GM21528 (cell line): ENCODE measurements at regions not wholly inside any gene's neighbourhood (a gene's known extent, or its start where the extent isn't known, plus 50 kb on each side); places are given as distances from the start of the nearest gene placed in this dataset.

Source experiments
- ATAC-seq: cut with Tn5 transposase; IDR thresholded peaks from one replicate; pipeline ENCODE4 v1.9.1; 2021; ENCODE audit warnings: mild to moderate bottlenecking, moderate library complexity; ENCODE audit not compliant: unreplicated experiment, low FRiP score

- no peak for ATAC-seq
Observed at GRCh38 chr2:128726236-128726635, 407.6 kb upstream of the HS6ST1 start.

DNA sequence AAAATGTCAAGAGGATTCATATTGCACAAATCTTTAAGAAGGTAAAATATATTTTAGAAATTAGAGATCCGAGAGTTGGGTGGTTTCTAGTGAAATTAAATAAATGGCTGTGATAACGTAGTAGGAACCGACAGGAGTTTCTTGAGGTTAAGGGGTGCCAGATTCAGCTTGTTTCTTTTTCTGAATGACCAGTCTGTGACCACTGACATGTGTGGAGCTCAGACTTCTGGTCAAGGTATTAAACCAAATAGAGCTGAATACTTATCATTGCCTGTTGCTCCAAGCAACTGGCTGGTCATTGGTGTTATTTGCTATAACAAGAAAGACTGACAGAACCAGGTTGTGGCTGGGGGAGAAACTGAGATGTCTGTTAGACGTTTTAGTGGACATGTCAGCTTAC lies 408.2 kb upstream of the HS6ST1 start:
- no peak for ATAC-seq

GRCh38 chr2:128727404-128727803 lies 408.7 kb upstream of the HS6ST1 start:
- ATAC-seq: no peak

DNA sequence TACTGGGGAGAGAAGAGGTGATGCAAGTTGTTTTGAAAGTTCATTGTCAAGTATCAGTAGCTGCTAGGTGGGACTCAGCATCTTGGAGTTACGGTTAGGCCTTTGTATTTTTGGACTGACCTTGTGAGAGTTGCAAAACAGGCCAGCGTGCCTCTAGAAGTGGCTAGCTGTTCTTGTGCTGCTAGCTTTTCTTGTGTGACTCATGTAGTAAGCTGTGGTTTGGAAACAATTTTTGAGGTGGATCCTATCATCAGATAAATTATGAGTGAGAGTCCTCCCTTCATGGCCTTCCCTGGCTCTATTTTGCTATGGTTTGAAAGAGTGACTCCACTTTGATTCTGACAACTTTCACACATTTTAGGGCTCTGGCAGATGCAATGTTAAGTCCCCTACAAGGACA lies 409.2 kb upstream of the HS6ST1 start:
- no peak for ATAC-seq

- ATAC-seq: no peak
Observed at GRCh38 chr2:128729051-128729450, 410.4 kb upstream of the HS6ST1 start.

DNA sequence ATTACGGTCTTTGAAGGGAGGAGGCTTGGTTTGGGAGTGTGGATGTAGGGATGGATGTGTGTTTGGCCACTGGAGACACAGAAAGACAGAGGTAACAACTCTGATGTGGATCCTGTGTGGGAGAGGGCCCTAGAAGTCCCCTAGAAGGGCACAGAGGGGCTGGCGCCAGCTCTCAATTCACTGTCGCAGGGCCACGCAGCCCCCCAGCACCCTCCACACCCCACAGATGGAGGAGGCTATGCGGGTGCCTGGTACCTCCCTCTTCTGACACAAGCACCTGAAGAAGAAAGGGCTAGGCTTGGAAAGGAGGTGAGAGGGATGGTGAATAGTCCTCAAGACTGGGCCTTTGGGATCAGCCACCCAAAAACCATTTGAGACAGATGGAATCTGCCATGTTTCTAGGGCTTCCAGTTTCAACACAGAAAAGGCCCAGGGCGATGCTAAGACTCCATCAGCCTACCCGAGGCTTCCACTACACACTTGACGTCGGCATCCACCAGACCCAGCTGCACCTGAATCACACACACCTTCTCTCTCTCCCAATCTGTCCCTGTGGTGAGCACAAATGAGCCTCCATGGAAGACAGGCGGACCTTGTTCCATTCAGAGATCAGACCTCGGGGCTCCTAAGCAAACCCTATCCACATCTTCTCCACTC lies 413.5 kb upstream of the HS6ST1 start:
- ATAC-seq: no peak

GRCh38 chr2:128732976-128733431 lies 414.3 kb upstream of the HS6ST1 start:
- ATAC-seq: peak; percentile 46

GRCh38 chr2:128733450-128733849 lies 414.8 kb upstream of the HS6ST1 start:
- no peak for ATAC-seq

DNA sequence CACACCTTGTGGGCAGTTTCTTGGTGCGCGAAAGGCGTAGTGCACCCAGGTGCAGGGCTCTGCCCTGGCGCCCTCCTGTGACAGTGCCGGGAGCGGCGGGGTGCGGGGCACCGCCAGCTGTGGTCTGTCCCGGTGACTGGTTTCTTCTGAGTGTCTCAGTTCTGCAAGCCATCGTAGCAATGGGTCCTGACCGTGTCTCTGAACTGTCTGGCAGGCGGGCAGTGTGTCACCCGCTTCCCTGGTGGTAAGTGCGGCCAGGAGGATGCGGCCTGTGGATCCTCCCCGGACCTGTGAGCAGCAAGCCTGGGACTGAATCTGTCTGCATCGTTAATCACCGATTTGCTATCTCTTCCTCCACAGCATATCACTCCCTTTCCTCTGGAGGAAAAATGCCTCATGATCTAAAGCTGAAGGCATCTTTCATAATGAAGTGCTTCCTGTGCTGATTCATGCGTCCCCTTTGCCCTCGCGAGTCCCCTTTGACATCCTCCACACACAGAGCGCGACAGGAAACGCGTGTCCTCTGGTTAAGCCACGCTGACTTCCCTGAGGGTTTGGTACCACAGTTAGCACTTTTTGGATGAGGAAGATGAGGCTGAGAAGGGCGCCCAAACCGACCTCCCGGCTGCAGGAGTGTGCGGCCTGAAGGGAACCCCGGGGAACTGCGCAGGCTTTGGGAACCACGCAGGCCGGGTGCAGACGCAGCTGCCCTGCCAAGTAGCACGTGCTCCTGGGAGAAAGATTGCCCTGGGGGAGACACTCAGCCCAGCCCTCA lies 416.0 kb upstream of the HS6ST1 start:
- ATAC-seq: no peak

DNA sequence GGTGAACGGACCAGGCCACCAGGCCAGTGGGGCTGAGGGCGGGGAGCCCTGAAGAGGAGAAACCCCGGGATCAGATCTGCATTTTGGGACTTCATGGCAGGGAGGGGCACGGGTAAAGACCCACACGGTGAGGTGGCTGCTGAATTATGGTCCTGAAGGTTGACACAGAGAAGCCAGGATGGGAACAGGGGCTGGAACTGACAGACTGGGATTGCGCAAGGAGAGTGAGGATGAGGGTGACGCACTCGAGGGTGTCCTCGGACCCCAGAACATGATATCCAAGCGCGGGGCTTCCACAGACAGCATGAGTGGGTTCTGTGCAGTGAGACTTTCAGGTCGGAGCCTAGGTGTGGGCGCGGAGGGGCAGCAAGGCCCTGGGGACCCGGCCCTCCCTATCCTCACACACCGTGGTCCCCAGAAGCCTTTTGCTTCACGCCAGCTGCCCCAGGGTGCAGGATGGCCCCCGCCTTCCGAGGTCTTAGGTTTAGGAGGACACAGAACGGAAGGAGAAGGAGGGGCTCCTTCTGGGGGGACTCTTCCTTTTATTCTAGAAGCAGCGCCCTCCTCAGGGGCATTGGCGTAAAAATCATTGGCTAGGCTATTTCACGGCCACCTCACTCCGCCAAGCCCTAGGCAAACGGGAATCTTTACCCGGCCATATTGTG lies 416.8 kb upstream of the HS6ST1 start:
- no peak for ATAC-seq

DNA sequence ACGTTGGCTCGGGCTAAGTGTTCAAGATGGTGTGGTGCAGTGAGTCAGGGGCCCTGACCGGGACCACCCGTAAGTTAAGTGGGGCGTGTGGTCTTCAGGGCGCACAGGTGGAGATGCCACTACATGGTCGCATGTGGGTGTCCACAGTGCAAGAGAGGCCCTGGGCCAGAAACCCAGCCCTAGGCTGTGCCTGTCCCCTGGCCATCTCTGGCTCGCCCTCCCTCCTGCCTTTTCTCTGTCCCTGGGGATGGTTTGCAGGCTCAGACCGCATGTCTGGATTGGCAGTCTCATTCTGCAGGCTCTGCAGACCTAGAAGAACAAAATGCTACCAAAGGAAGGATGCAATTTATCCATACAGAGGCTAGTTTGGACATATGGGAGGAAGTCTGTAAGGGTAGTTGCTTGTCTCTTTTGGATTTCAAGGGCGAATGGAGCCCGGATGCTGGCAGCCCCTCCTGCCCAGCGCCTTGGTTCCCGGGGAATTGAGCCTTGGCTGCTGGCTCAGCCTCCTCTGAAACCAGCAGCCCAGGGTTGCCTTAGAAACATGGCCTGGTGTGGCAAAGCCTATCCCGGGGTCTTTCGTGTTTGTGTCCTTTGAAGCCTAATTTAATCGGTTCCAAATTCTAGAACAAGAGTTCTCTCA lies 417.5 kb upstream of the HS6ST1 start:
- ATAC-seq: no peak

DNA sequence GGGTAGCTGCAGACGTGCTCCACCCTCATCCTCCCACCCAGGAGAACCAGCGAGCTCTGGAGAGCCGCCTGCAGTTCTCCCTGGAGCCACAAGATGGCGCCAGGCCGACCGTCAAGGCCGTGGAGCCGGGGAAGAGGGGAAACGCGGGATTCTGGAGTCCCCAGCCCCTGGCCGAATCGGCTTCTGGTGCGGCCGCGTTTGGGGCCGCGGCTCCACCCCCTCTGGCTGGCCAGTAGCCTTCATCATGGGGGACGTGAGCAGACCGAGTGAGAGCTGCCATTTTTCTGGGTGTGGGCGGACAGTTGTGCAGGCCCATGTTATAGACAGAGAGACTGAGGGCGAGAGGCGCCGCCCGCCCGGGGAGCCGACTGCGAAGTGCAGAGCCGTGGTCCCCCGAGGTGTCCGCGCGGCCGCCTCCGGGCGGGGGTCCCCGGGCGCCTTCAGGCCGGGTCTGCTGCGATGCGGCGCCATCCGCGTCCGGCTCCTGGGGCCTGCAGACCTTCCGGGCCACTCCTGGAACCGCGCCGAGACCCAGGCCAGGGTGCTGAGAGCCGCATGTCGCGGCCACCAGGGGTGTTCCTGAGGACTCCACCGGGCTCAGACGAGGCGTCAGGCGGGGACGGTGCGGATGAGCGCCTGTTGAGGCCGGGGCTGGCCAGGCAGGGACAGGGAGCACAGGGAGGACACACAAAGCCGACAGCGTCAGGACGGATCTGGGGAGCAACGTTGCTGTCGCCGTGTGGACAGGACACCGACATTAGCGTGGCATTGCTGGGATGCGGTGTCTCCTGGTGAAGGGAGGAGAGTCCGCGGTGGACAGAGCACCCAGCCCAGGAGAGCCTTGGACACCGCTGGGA lies 418.2 kb upstream of the HS6ST1 start:
- no peak for ATAC-seq

- ATAC-seq: no peak
Observed at GRCh38 chr2:128737546-128737826, 418.8 kb upstream of the HS6ST1 start.

GRCh38 chr2:128738446-128739110 lies 419.9 kb upstream of the HS6ST1 start:
- no peak for ATAC-seq

GRCh38 chr2:128742467-128742866 lies 423.8 kb upstream of the HS6ST1 start:
- ATAC-seq: no peak

DNA sequence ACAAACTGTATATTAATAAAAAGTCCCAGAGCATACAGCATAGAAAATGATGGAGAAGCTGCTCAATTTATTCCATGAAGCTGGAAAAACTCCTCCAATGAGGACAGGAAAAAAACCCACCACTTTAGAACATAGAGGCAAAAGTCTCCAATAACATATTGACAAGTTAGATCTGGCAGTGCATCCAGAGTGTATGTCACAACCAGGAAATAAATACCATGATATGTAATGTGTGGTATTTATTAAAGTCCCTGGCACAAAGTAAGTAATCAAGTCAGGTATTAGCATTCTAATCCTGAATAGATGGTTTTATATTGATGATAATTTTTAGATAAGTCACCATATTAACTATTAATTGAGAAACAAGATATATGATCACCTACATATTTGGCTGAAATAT lies 427.3 kb upstream of the HS6ST1 start:
- ATAC-seq: no peak

- ATAC-seq: no peak
Observed at GRCh38 chr2:128746356-128746755, 427.7 kb upstream of the HS6ST1 start.

GRCh38 chr2:128748336-128748735 lies 429.7 kb upstream of the HS6ST1 start:
- ATAC-seq: no peak

DNA sequence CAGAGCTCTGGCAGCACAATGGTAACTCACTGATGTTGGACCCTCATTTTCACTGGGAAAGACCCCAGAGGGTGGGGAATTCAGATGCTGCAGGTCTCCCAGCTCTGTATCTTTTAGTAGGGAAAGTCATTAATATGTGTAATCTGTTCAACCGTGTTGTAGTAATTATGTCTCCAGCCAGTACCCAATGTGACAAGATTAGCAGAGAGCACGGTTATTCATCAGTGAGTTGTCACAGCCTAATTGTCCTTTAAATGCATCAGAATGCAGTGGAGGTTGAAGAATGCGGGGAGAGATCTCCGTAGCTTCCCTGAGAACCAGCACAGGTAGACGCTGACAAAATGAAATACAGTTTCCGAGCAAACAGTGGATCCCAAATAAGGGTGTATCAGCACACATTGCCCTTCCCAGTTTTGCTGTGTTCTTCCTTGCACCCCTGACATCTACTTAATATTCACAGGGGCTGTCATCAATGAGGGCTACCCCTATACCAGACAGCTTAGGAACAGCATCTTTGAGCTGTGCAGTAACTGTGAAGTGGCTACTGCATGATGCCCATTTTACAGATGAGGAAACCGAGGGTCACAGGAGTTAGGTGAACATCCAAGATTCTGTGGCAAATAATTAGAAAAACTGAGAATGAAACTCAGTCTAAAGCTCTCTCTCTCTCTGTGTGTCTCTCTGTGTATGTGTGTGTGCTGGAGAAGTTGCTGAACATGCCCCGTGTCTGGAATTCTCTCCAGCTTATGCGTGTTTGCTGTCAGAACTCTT lies 430.4 kb upstream of the HS6ST1 start:
- no peak for ATAC-seq
